PFSK-1 (cell line): ENCODE measurements at regions not wholly inside any gene's neighbourhood (a gene's known extent, or its start where the extent isn't known, plus 50 kb on each side); places are given as distances from the start of the nearest gene placed in this dataset.

ENCODE experiments used
- FOXP2 ChIP-seq: optimal IDR thresholded peaks from 2 replicates; pipeline ENCODE3; 2011; ENCODE audit warnings: borderline replicate concordance, control low read depth, inconsistent platforms; ENCODE audit not compliant: insufficient read depth; ENCODE audit errors: extremely low read length, extremely low read depth
- POLR2AphosphoS5 ChIP-seq: IDR thresholded peaks from 2 replicates; pipeline ENCODE4 v1.6.1; 2012; ENCODE audit warnings: low read depth, mild to moderate bottlenecking, control low read depth, low read length, moderate library complexity
- TAF1 ChIP-seq: IDR thresholded peaks from 2 replicates; pipeline ENCODE4 v1.6.1; 2012; ENCODE audit warnings: low read length, control low read depth, borderline replicate concordance; ENCODE audit not compliant: insufficient read depth

DNA sequence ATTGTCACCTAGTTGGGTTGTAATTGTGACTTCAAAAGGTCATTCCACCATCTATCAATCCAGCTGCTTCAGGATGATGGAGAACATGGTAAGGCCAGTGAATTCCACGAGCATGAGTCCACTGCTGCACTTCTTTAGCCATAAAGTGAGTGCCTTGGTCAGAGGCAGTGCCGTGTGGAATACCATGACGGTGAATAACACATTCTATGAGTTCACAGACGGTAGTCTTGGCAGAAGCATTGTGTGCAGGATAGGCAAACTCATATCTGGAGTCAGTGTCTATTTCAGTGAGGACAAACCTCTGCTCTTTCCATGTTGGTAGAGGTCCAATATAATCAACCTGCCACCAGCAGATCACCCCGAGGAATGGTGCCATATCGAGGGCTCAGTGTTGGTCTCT lies 650.9 kb downstream of the KCNJ2 start:
- no peak for TF ChIP-seq POLR2AphosphoS5
- TF ChIP-seq FOXP2: no peak
- TF ChIP-seq TAF1: no peak
